ENCODE measurements at regions not wholly inside any gene's neighbourhood (a gene's known extent, or its start where the extent isn't known, plus 50 kb on each side); places are given as distances from the start of the nearest gene placed in this dataset.

GRCh38 chr18:30481871-30482270 is 560.7 kb downstream of the DSC3 start:
- no peaks in the 10 kb centered on the region for H3K4me1 ChIP-seq
- WGBS, 2 donors (ENCODE audit: low coverage in 1 of 2) = 76 to 86% methylated on average over 7 to 8 of the region's 8 CpGs
- no peaks in the 10 kb centered on the region for H3K36me3 ChIP-seq
- TF ChIP-seq EP300 (IDR thresholded peaks at IDR 0.05) (no peak), POLR2AphosphoS5 (IDR thresholded peaks at IDR 0.05) (no peak), CTCF (IDR thresholded peaks at IDR 0.05) (no peak), POLR2A (IDR thresholded peaks at IDR 0.05) (no peak)
- ATAC-seq = no peak
- no peak overlapping the region for H3K4me3 ChIP-seq
- H3K27me3 ChIP-seq = no peaks in the 10 kb centered on the region
- no peak overlapping the region for H3K27ac ChIP-seq
- peaks cover 0 to 3% (median 0%) of the 10 kb centered on the region in 3 donors for H3K9me3 ChIP-seq

- no peaks in the 10 kb centered on the region for H3K9me3 ChIP-seq
- no peaks in the 10 kb centered on the region for H3K36me3 ChIP-seq
- no peaks in the 10 kb centered on the region for H3K4me1 ChIP-seq
- no peak overlapping the region for H3K27ac ChIP-seq
- no peak for TF ChIP-seq POLR2AphosphoS5 (IDR thresholded peaks at IDR 0.05)
- TF ChIP-seq CTCF (IDR thresholded peaks at IDR 0.05) = no peak
- no peak for TF ChIP-seq EP300 (IDR thresholded peaks at IDR 0.05)
- no peak for TF ChIP-seq POLR2A (IDR thresholded peaks at IDR 0.05)
- no peaks in the 10 kb centered on the region for H3K27me3 ChIP-seq
- 28 to 56% methylated on average over 4 of the region's 4 CpGs for WGBS, 2 donors (ENCODE audit: low coverage in 1 of 2)
- no peak overlapping the region for H3K4me3 ChIP-seq
- no peak for ATAC-seq
These were observed 573.5 kb downstream of the DSC3 start for GRCh38 chr18:30469091-30469490.

- no peaks in the 10 kb centered on the region for H3K27me3 ChIP-seq
- H3K4me3 ChIP-seq = no peak overlapping the region
- H3K36me3 ChIP-seq = no peaks in the 10 kb centered on the region
- no peak overlapping the region for H3K27ac ChIP-seq
- H3K9me3 ChIP-seq = no peaks in the 10 kb centered on the region
- no peak for ATAC-seq
- TF ChIP-seq CTCF (IDR thresholded peaks at IDR 0.05) (no peak), POLR2A (IDR thresholded peaks at IDR 0.05) (no peak), EP300 (IDR thresholded peaks at IDR 0.05) (no peak), POLR2AphosphoS5 (IDR thresholded peaks at IDR 0.05) (no peak)
- H3K4me1 ChIP-seq = no peaks in the 10 kb centered on the region
- 45 to 60% methylated on average over 3 of the region's 3 CpGs for WGBS, 2 donors (ENCODE audit: low coverage in 1 of 2)
These were observed 577.4 kb downstream of the DSC3 start for GRCh38 chr18:30465096-30465495.

- no peaks in the 10 kb centered on the region for H3K36me3 ChIP-seq
- 67 to 86% methylated on average over 1 of the region's 1 CpG for WGBS, 2 donors (ENCODE audit: low coverage in 1 of 2)
- no peak overlapping the region for H3K27ac ChIP-seq
- no peaks in the 10 kb centered on the region for H3K27me3 ChIP-seq
- no peaks in the 10 kb centered on the region for H3K9me3 ChIP-seq
- no peaks in the 10 kb centered on the region for H3K4me1 ChIP-seq
- TF ChIP-seq CTCF (IDR thresholded peaks at IDR 0.05) (no peak), POLR2AphosphoS5 (IDR thresholded peaks at IDR 0.05) (no peak), POLR2A (IDR thresholded peaks at IDR 0.05) (no peak), EP300 (IDR thresholded peaks at IDR 0.05) (no peak)
- H3K4me3 ChIP-seq = no peak overlapping the region
- ATAC-seq = no peak
These were observed 585.4 kb downstream of the DSC3 start for GRCh38 chr18:30457156-30457555.

- TF ChIP-seq CTCF (IDR thresholded peaks at IDR 0.05) (no peak), POLR2AphosphoS5 (IDR thresholded peaks at IDR 0.05) (no peak), EP300 (IDR thresholded peaks at IDR 0.05) (no peak), POLR2A (IDR thresholded peaks at IDR 0.05) (no peak)
- 68 to 82% methylated on average over 1 to 2 of the region's 2 CpGs for WGBS, 2 donors (ENCODE audit: low coverage in 1 of 2)
- no peak for ATAC-seq
- Histone ChIP-seq H3K9me3 (no peaks in the 10 kb centered on the region), H3K4me1 (no peaks in the 10 kb centered on the region), H3K36me3 (no peaks in the 10 kb centered on the region), H3K27me3 (no peaks in the 10 kb centered on the region), H3K27ac (no peak overlapping the region), H3K4me3 (no peak overlapping the region)
These were observed 586.8 kb downstream of the DSC3 start for GRCh38 chr18:30455741-30456140.
